T1000 (cell line): ENCODE measurements at regions not wholly inside any gene's neighbourhood (a gene's known extent, or its start where the extent isn't known, plus 50 kb on each side); places are given as distances from the start of the nearest gene placed in this dataset.

Source experiments
- DNase-seq: peaks from one replicate; lab custom pipeline; 2025; ENCODE audit warnings: mixed read lengths; lab: John Stamatoyannopoulos, UW

- DNase-seq: no peak
Measured at GRCh38 chr20:57897156-57897874, 187.5 kb upstream of the PMEPA1 start.

GRCh38 chr20:57896563-57896962 lies 186.7 kb upstream of the PMEPA1 start:
- no peak for DNase-seq

- DNase-seq: no peak
Measured at GRCh38 chr20:57896017-57896416, 186.2 kb upstream of the PMEPA1 start.

- no peak for DNase-seq
Measured at GRCh38 chr20:57895161-57895855, 185.5 kb upstream of the PMEPA1 start.

- DNase-seq: no peak
Measured at GRCh38 chr20:57894522-57894921, 184.7 kb upstream of the PMEPA1 start.

GRCh38 chr20:57894096-57894495 lies 184.3 kb upstream of the PMEPA1 start:
- DNase-seq: no peak

- DNase-seq: no peak
Measured at GRCh38 chr20:57893366-57893999, 183.7 kb upstream of the PMEPA1 start.

GRCh38 chr20:57892471-57892870 lies 182.7 kb upstream of the PMEPA1 start:
- DNase-seq: no peak

- no peak for DNase-seq
Measured at GRCh38 chr20:57891014-57891413, 181.2 kb upstream of the PMEPA1 start.

GRCh38 chr20:57890202-57890800 lies 180.5 kb upstream of the PMEPA1 start:
- DNase-seq: no peak

- no peak for DNase-seq
Measured at GRCh38 chr20:57888591-57888990, 178.8 kb upstream of the PMEPA1 start.

- DNase-seq: no peak
Measured at GRCh38 chr20:57884956-57885355, 175.1 kb upstream of the PMEPA1 start.

- DNase-seq: no peak
Measured at GRCh38 chr20:57883761-57884160, 173.9 kb upstream of the PMEPA1 start.

GRCh38 chr20:57883224-57883623 lies 173.4 kb upstream of the PMEPA1 start:
- DNase-seq: no peak

GRCh38 chr20:57882451-57883161 lies 172.8 kb upstream of the PMEPA1 start:
- DNase-seq: no peak

GRCh38 chr20:57881466-57882385 lies 171.9 kb upstream of the PMEPA1 start:
- DNase-seq: no peak

GRCh38 chr20:57880571-57880892 lies 170.7 kb upstream of the PMEPA1 start:
- DNase-seq: no peak

- DNase-seq: no peak
Measured at GRCh38 chr20:57879779-57880570, 170.2 kb upstream of the PMEPA1 start.

- DNase-seq: no peak
Measured at GRCh38 chr20:57879437-57879778, 169.6 kb upstream of the PMEPA1 start.

- DNase-seq: no peak
Measured at GRCh38 chr20:57878786-57879424, 169.1 kb upstream of the PMEPA1 start.
